T-cell (primary cell): ENCODE measurements at regions not wholly inside any gene's neighbourhood (a gene's known extent, or its start where the extent isn't known, plus 50 kb on each side); places are given as distances from the start of the nearest gene placed in this dataset.

Experiments
- ATAC-seq, 4 experiments: fragments of 200-7000 bp in 3 of 4; fragments of 150-1000 bp in 1 of 4; cut with Tn5 transposase; replicated peaks in 1 of 4; 1 replicate in 3 of 4; 2 replicates in 1 of 4; pipeline ENCODE4 v1.10.0; 2021; ENCODE audit warnings: moderate library complexity in 3 of 4, mild to moderate bottlenecking in 2 of 4, moderate number of reproducible peaks in 1 of 4
- CTCF ChIA-PET, 2 donors: fragments of 300-600 bp; sonication (Branson Sonifier 250); formaldehyde crosslinking; loops; one replicate each; lab custom pipeline; 2022; ENCODE audit warnings: antibody characterized with exemption in 2 of 2; lab: Charles Lee
- POLR2A ChIA-PET, 2 donors: fragments of 300-600 bp; sonication (Branson Sonifier 250); formaldehyde crosslinking; loops; one replicate each; lab custom pipeline; 2022; ENCODE audit warnings: antibody characterized with exemption in 2 of 2; lab: Charles Lee
- DNase-seq, 35 experiments: peaks; one replicate each; pipeline versions ENCODE4 v3.0.0 to v3.0.0-alpha.2; 2013 to 2023
- H3K27ac ChIP-seq: one replicate; pipeline ENCODE4 v1.5.1; 2013; ENCODE audit warnings: low read length
- H3K27me3 ChIP-seq, 2 experiments: replicated peaks in 1 of 2; 1 replicate in 1 of 2; 2 replicates in 1 of 2; pipeline versions ENCODE4 v1.6.1 to v1.7.0; 2013; ENCODE audit warnings: low read length in 1 of 2, mixed read lengths in 1 of 2; ENCODE audit not compliant: control insufficient read depth in 2 of 2, insufficient read depth in 2 of 2; ENCODE audit errors: extremely low read depth in 1 of 2
- H3K36me3 ChIP-seq, 2 donors: 1 replicate in 1 of 2; 2 replicates in 1 of 2; pipeline versions ENCODE4 v1.6.1 to v1.7.0; 2013; ENCODE audit warnings: low read length in 1 of 2; ENCODE audit not compliant: control insufficient read depth in 2 of 2, insufficient read depth in 1 of 2; ENCODE audit errors: extremely low read depth in 1 of 2
- H3K4me1 ChIP-seq, 2 experiments: 1 replicate in 1 of 2; 2 replicates in 1 of 2; pipeline versions ENCODE4 v1.6.1 to v1.7.0; 2013; ENCODE audit warnings: low read length in 2 of 2, mixed read lengths in 1 of 2; ENCODE audit not compliant: insufficient read depth in 2 of 2, control insufficient read depth in 1 of 2; ENCODE audit errors: extremely low read depth in 1 of 2
- H3K4me3 ChIP-seq, 2 donors: 1 replicate in 1 of 2; 2 replicates in 1 of 2; pipeline versions ENCODE4 v1.5.1 to v1.7.0; 2013; ENCODE audit warnings: mild to moderate bottlenecking in 2 of 2, low read length in 1 of 2, moderate library complexity in 1 of 2; ENCODE audit not compliant: control insufficient read depth in 1 of 2; ENCODE audit errors: extremely low read depth in 1 of 2
- H3K9me3 ChIP-seq: 2 replicates; pipeline ENCODE4 v1.7.0; 2013
- H3K27ac Mint-ChIP-seq, 2 donors: one replicate each; pipeline ENCODE4 v1.8.0; 2020 to 2021; ENCODE audit warnings: mild to moderate bottlenecking in 2 of 2, mixed read lengths in 2 of 2
- H3K27me3 Mint-ChIP-seq, 2 donors: one replicate each; pipeline ENCODE4 v1.8.0; 2021 to 2022; ENCODE audit warnings: mixed read lengths in 2 of 2
- H3K36me3 Mint-ChIP-seq: one replicate; pipeline ENCODE4 v1.8.0; 2021; ENCODE audit warnings: mixed read lengths
- H3K4me1 Mint-ChIP-seq, 3 donors: one replicate each; pipeline ENCODE4 v1.8.0; 2020 to 2022; ENCODE audit warnings: mixed read lengths in 3 of 3, mild to moderate bottlenecking in 1 of 3
- H3K4me3 Mint-ChIP-seq, 3 donors: one replicate each; pipeline ENCODE4 v1.8.0; 2020 to 2022; ENCODE audit warnings: mild to moderate bottlenecking in 3 of 3, mixed read lengths in 3 of 3, moderate library complexity in 3 of 3
- H3K9me3 Mint-ChIP-seq, 3 donors: one replicate each; pipeline ENCODE4 v1.8.0; 2020 to 2022; ENCODE audit warnings: mixed read lengths in 3 of 3
- WGBS: methylation state at CpG from one replicate; pipeline ENCODE4 v1.1.5; 2013; ENCODE audit warnings: missing lambda C conversion rate; ENCODE audit not compliant: insufficient coverage; 5-methylcytosine and 5-hydroxymethylcytosine counted together

GRCh38 chr7:81549484-81550016 lies 220.3 kb downstream of the HGF start:
- ATAC-seq: no peak
- no peaks in the 10 kb centered on the region for H3K36me3 Mint-ChIP-seq
- WGBS: 100% methylated on average over 2 of the region's 8 CpGs

GRCh38 chr7:81534996-81535395 lies 234.9 kb downstream of the HGF start:
- no peak for ATAC-seq
- H3K4me1 Mint-ChIP-seq: no peaks in the 10 kb centered on the region
- Histone ChIP-seq H3K27ac (no peak overlapping the region), H3K4me1 (no peaks in the 10 kb centered on the region), H3K36me3 (no peaks in the 10 kb centered on the region), H3K27me3 (no peaks in the 10 kb centered on the region), H3K4me3 (no peak overlapping the region), H3K9me3 (no peaks in the 10 kb centered on the region)
- POLR2A ChIA-PET: no interaction called here
- H3K9me3 Mint-ChIP-seq: peaks cover 3 to 18% (median 11%) of the 10 kb centered on the region in 3 donors
- no peak overlapping the region for H3K27ac Mint-ChIP-seq
- CTCF ChIA-PET: no interaction called here
- 20% methylated on average over 1 of the region's 1 CpG for WGBS
- no peaks in the 10 kb centered on the region for H3K36me3 Mint-ChIP-seq
- H3K4me3 Mint-ChIP-seq: no peak overlapping the region
- H3K27me3 Mint-ChIP-seq: no peaks in the 10 kb centered on the region
- DNase-seq: no peak

More at GRCh38 chr7:81549484-81550016, 220.3 kb downstream of the HGF start:
- Histone ChIP-seq H3K27me3 (no peaks in the 10 kb centered on the region), H3K36me3 (no peaks in the 10 kb centered on the region), H3K4me1 (no peaks in the 10 kb centered on the region), H3K27ac (no peak overlapping the region), H3K9me3 (no peaks in the 10 kb centered on the region), H3K4me3 (no peak overlapping the region)
- Mint-ChIP-seq H3K27me3 (no peaks in the 10 kb centered on the region), H3K4me1 (no peaks in the 10 kb centered on the region), H3K27ac (no peak overlapping the region), H3K9me3 (peaks cover 2 to 11% (median 4%) of the 10 kb centered on the region in 3 donors), H3K4me3 (no peak overlapping the region)
- no peak for DNase-seq
- POLR2A ChIA-PET: no interaction called here
- CTCF ChIA-PET: interaction anchor here in 1 of 2 donors (0.7 kb wide), 1 partner anchor 988 kb away, joined by 3 read pairs; no protein-coding TSS in a partner anchor

GRCh38 chr7:81534446-81534845 lies 235.4 kb downstream of the HGF start:
- H3K4me1 Mint-ChIP-seq: no peaks in the 10 kb centered on the region
- H3K27ac Mint-ChIP-seq: no peak overlapping the region
- Histone ChIP-seq H3K4me3 (no peak overlapping the region), H3K36me3 (no peaks in the 10 kb centered on the region), H3K4me1 (no peaks in the 10 kb centered on the region), H3K27ac (no peak overlapping the region), H3K9me3 (no peaks in the 10 kb centered on the region), H3K27me3 (no peaks in the 10 kb centered on the region)
- ChIA-PET POLR2A (no interaction called here), CTCF (no interaction called here)
- no peak for ATAC-seq
- no peak overlapping the region for H3K4me3 Mint-ChIP-seq
- H3K9me3 Mint-ChIP-seq: peaks cover 3 to 22% (median 8%) of the 10 kb centered on the region in 3 donors
- DNase-seq: no peak
- H3K27me3 Mint-ChIP-seq: no peaks in the 10 kb centered on the region
- WGBS: no CpG with 5 or more reads among the region's 3 CpGs
- no peaks in the 10 kb centered on the region for H3K36me3 Mint-ChIP-seq

- Mint-ChIP-seq H3K4me1 (no peaks in the 10 kb centered on the region), H3K9me3 (peaks cover 3 to 23% (median 8%) of the 10 kb centered on the region in 3 donors), H3K27ac (no peak overlapping the region), H3K27me3 (no peaks in the 10 kb centered on the region), H3K4me3 (no peak overlapping the region), H3K36me3 (no peaks in the 10 kb centered on the region)
- POLR2A ChIA-PET: no interaction called here
- H3K4me1 ChIP-seq: no peaks in the 10 kb centered on the region
- ATAC-seq: no peak
- H3K4me3 ChIP-seq: no peak overlapping the region
- H3K27me3 ChIP-seq: no peaks in the 10 kb centered on the region
- H3K36me3 ChIP-seq: no peaks in the 10 kb centered on the region
- no peaks in the 10 kb centered on the region for H3K9me3 ChIP-seq
- H3K27ac ChIP-seq: no peak overlapping the region
- no peak for DNase-seq
- CTCF ChIA-PET: no interaction called here
These were observed 235.9 kb downstream of the HGF start for GRCh38 chr7:81533931-81534330.

DNA sequence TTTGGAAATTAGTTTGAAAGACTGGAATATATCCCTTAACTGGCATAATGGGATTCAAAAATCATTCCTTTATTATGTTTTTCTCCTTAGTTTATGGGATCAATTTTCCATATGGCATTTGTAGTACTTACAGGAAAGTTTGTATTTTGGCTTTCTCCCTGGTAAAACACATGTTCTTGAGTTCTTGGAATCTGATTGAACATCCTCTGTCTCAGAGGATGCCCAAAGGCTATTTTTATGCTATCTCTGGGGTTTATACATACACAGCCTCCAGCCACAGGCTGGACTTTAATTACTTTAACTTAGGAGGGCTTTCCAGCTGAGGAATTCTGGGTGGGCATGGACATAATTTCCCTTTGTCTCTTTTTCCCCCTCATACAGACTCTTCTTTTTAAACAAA lies 236.4 kb downstream of the HGF start:
- Histone ChIP-seq H3K36me3 (no peaks in the 10 kb centered on the region), H3K4me3 (no peak overlapping the region), H3K27ac (no peak overlapping the region), H3K27me3 (no peaks in the 10 kb centered on the region), H3K4me1 (no peaks in the 10 kb centered on the region), H3K9me3 (no peaks in the 10 kb centered on the region)
- ChIA-PET CTCF (no interaction called here), POLR2A (no interaction called here)
- no peak overlapping the region for H3K27ac Mint-ChIP-seq
- H3K9me3 Mint-ChIP-seq: peaks cover 3 to 23% (median 8%) of the 10 kb centered on the region in 3 donors
- H3K4me1 Mint-ChIP-seq: no peaks in the 10 kb centered on the region
- no peak for ATAC-seq
- no peak for DNase-seq
- no peaks in the 10 kb centered on the region for H3K27me3 Mint-ChIP-seq
- H3K36me3 Mint-ChIP-seq: no peaks in the 10 kb centered on the region
- H3K4me3 Mint-ChIP-seq: no peak overlapping the region

GRCh38 chr7:81529785-81530184 lies 240.1 kb downstream of the HGF start:
- WGBS: no CpG with 5 or more reads among the region's 2 CpGs
- ATAC-seq: no peak
- ChIA-PET CTCF (no interaction called here), POLR2A (no interaction called here)
- Histone ChIP-seq H3K4me1 (no peaks in the 10 kb centered on the region), H3K27me3 (no peaks in the 10 kb centered on the region), H3K27ac (no peak overlapping the region), H3K36me3 (no peaks in the 10 kb centered on the region), H3K4me3 (no peak overlapping the region), H3K9me3 (no peaks in the 10 kb centered on the region)
- Mint-ChIP-seq H3K9me3 (peaks cover 3 to 15% (median 8%) of the 10 kb centered on the region in 3 donors), H3K27ac (no peak overlapping the region), H3K4me1 (no peaks in the 10 kb centered on the region), H3K27me3 (no peaks in the 10 kb centered on the region), H3K36me3 (no peaks in the 10 kb centered on the region), H3K4me3 (no peak overlapping the region)
- DNase-seq: no peak

DNA sequence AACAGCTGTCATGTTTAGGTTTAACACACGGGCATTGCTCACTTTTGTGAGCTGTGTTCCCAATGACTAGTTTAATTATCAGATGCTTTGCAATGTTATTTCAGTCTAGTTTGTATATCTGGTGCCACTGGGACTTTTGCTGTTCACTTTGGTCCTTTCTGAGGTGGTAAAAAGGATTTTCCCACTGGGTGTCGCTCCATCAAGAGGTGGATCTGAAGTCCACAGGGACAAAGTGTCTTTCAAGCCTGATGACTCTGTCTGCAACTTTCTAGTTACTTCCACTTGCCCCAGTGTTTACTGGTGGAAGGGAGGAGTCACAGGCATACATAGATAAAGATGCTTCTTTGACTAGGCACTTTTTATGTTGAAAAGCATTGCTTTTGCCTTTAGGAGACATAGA lies 242.2 kb downstream of the HGF start:
- Histone ChIP-seq H3K4me3 (no peak overlapping the region), H3K27me3 (no peaks in the 10 kb centered on the region), H3K9me3 (no peaks in the 10 kb centered on the region), H3K36me3 (no peaks in the 10 kb centered on the region), H3K27ac (no peak overlapping the region), H3K4me1 (no peaks in the 10 kb centered on the region)
- H3K4me1 Mint-ChIP-seq: no peaks in the 10 kb centered on the region
- WGBS: 40% methylated on average over 1 of the region's 2 CpGs
- ATAC-seq: no peak
- H3K27me3 Mint-ChIP-seq: no peaks in the 10 kb centered on the region
- no peak for DNase-seq
- no peaks in the 10 kb centered on the region for H3K36me3 Mint-ChIP-seq
- H3K9me3 Mint-ChIP-seq: peaks cover 3 to 10% (median 8%) of the 10 kb centered on the region in 3 donors
- POLR2A ChIA-PET: no interaction called here
- no peak overlapping the region for H3K4me3 Mint-ChIP-seq
- no peak overlapping the region for H3K27ac Mint-ChIP-seq
- CTCF ChIA-PET: no interaction called here
